ENCODE measurements at regions not wholly inside any gene's neighbourhood (a gene's known extent, or its start where the extent isn't known, plus 50 kb on each side); places are given as distances from the start of the nearest gene placed in this dataset.

GRCh38 chr3:59412516-59412915 is 362.7 kb upstream of the CFAP20DC start (continued):
- no peak for TF ChIP-seq REST (IDR thresholded peaks at IDR 0.05; ENCODE audit: unreplicated experiment)
- TF ChIP-seq CREB1 (CRISPR knock-in tag; IDR thresholded peaks at IDR 0.05; ENCODE audit: low read depth) = no peak
- TF ChIP-seq ZNF331 (CRISPR knock-in tag; IDR thresholded peaks at IDR 0.05; ENCODE audit: low read depth) = no peak
- no peak for TF ChIP-seq ETS1 (IDR thresholded peaks at IDR 0.05)
- no peak for TF ChIP-seq EZH2phosphoT487 (IDR thresholded peaks at IDR 0.05; ENCODE audit: unreplicated experiment)
- no peak for TF ChIP-seq JUNB (IDR thresholded peaks at IDR 0.05; ENCODE audit: unreplicated experiment)

- H4K20me1 ChIP-seq (replicated peaks; ENCODE audit: insufficient read depth) = no peaks in the 10 kb centered on the region
- TF ChIP-seq ZNF331 (CRISPR knock-in tag; IDR thresholded peaks at IDR 0.05; ENCODE audit: low read depth) = no peak
- no peak for TF ChIP-seq EZH2phosphoT487 (IDR thresholded peaks at IDR 0.05; ENCODE audit: unreplicated experiment)
- H3K36me3 ChIP-seq (ENCODE audit: insufficient read depth) = no peaks in the 10 kb centered on the region
- H3F3A ChIP-seq (replicated peaks; ENCODE audit: low read depth) = no peaks in the 10 kb centered on the region
- H3K4me1 ChIP-seq (ENCODE audit: insufficient read depth) = no peaks in the 10 kb centered on the region
- Mint-ChIP-seq H3K9me3 (no peaks in the 10 kb centered on the region), H3K4me1 (no peaks in the 10 kb centered on the region), H3K36me3 (ENCODE audit: low read depth) (no peaks in the 10 kb centered on the region), H3K27me3 (ENCODE audit: insufficient read depth, low read depth, poor library complexity) (peaks cover 3% of the 10 kb centered on the region), H3K4me3 (no peak overlapping the region), H3K27ac (no peak overlapping the region)
- no peak overlapping the region for H3K27ac ChIP-seq (ENCODE audit: low read depth)
- H3K4me2 ChIP-seq = no peak overlapping the region
- H3K9me2 ChIP-seq (ENCODE audit: insufficient read depth) = peaks cover 6% of the 10 kb centered on the region; the same call in 1 of the 2 replicates
- no peaks in the 10 kb centered on the region for H3K27me3 ChIP-seq (ENCODE audit: insufficient read depth)
- ATAC-seq (no peak), DNase-seq (ENCODE audit: low spot score) (no peak)
- H3K79me2 ChIP-seq (replicated peaks; ENCODE audit: insufficient read depth) = no peaks in the 10 kb centered on the region
- no peak overlapping the region for H3K4me3 ChIP-seq
- H2AFZ ChIP-seq = no peak overlapping the region
Measured at GRCh38 chr3:59411694-59412093, 361.9 kb upstream of the CFAP20DC start.

GRCh38 chr3:59411186-59411585 is 361.4 kb upstream of the CFAP20DC start:
- no peak for DNase-seq (ENCODE audit: low spot score)
- H3K9me3 Mint-ChIP-seq = no peaks in the 10 kb centered on the region
- TF ChIP-seq STAT1 (IDR thresholded peaks at IDR 0.05; ENCODE audit: unreplicated experiment) (no peak), EZH2phosphoT487 (IDR thresholded peaks at IDR 0.05; ENCODE audit: unreplicated experiment) (no peak), NANOG (IDR thresholded peaks at IDR 0.05; ENCODE audit: borderline replicate concordance) (no peak), ETS1 (IDR thresholded peaks at IDR 0.05) (no peak)

More at GRCh38 chr3:59411186-59411585, 361.4 kb upstream of the CFAP20DC start:
- H3K27me3 Mint-ChIP-seq (ENCODE audit: insufficient read depth, low read depth, poor library complexity) = peaks cover 3% of the 10 kb centered on the region
- H3F3A ChIP-seq (replicated peaks; ENCODE audit: low read depth) = no peaks in the 10 kb centered on the region
- ATAC-seq = no peak
- no peaks in the 10 kb centered on the region for H3K4me1 ChIP-seq (ENCODE audit: insufficient read depth)
- H3K4me3 ChIP-seq = no peak overlapping the region
- H3K36me3 Mint-ChIP-seq (ENCODE audit: low read depth) = no peaks in the 10 kb centered on the region
- H4K20me1 ChIP-seq (replicated peaks; ENCODE audit: insufficient read depth) = no peaks in the 10 kb centered on the region
- H3K9me2 ChIP-seq (ENCODE audit: insufficient read depth) = peaks cover 6% of the 10 kb centered on the region; the same call in 1 of the 2 replicates
- H2AFZ ChIP-seq = no peak overlapping the region
- no peak overlapping the region for H3K4me3 Mint-ChIP-seq
- H3K36me3 ChIP-seq (ENCODE audit: insufficient read depth) = no peaks in the 10 kb centered on the region
- no peak overlapping the region for H3K27ac ChIP-seq (ENCODE audit: low read depth)
- H3K79me2 ChIP-seq (replicated peaks; ENCODE audit: insufficient read depth) = no peaks in the 10 kb centered on the region
- H3K27ac Mint-ChIP-seq = no peak overlapping the region
- H3K4me1 Mint-ChIP-seq = no peaks in the 10 kb centered on the region
- H3K27me3 ChIP-seq (ENCODE audit: insufficient read depth) = no peaks in the 10 kb centered on the region
- no peak overlapping the region for H3K4me2 ChIP-seq
